MM.1S (cell line): ENCODE measurements at regions not wholly inside any gene's neighbourhood (a gene's known extent, or its start where the extent isn't known, plus 50 kb on each side); places are given as distances from the start of the nearest gene placed in this dataset.

Experiments used
- DNase-seq: peaks from one replicate; pipeline ENCODE4 v3.0.0-alpha.2; 2015
- H2AFZ ChIP-seq: fragments of 300-600 bp; sonication (generic); 2 replicates; pipeline ENCODE4 v1.6.0; 2016; ENCODE audit warnings: antibody characterized with exemption, low read length
- H3F3A ChIP-seq: fragments of 300-600 bp; sonication (generic); 2 replicates; pipeline ENCODE4 v1.6.1; 2016; ENCODE audit warnings: mild to moderate bottlenecking, antibody characterized with exemption, low read length, moderate library complexity, mixed read lengths; ENCODE audit not compliant: insufficient read depth
- H3K27ac ChIP-seq: fragments of 300-600 bp; sonication (generic); 2 replicates; pipeline ENCODE4 v1.5.1; 2016; ENCODE audit warnings: mild to moderate bottlenecking, low read length
- H3K27me3 ChIP-seq: fragments of 300-600 bp; sonication (generic); replicated peaks from 2 replicates; pipeline ENCODE4 v1.6.0; 2016; ENCODE audit warnings: low read length; ENCODE audit not compliant: insufficient read depth
- H3K36me3 ChIP-seq: fragments of 300-600 bp; sonication (generic); replicated peaks from 2 replicates; pipeline ENCODE4 v1.6.1; 2016; ENCODE audit warnings: mild to moderate bottlenecking, low read length, mixed read lengths; ENCODE audit not compliant: insufficient read depth
- H3K4me1 ChIP-seq: fragments of 300-600 bp; sonication (generic); 2 replicates; pipeline ENCODE4 v1.6.1; 2016; ENCODE audit warnings: low read length, mixed read lengths
- H3K4me2 ChIP-seq: fragments of 300-600 bp; sonication (generic); 2 replicates; pipeline ENCODE4 v1.6.0; 2016; ENCODE audit warnings: low read depth, low read length
- H3K4me3 ChIP-seq: fragments of 300-600 bp; sonication (generic); 2 replicates; pipeline ENCODE4 v1.5.1; 2016; ENCODE audit warnings: low read length, mixed read lengths
- H3K79me2 ChIP-seq: fragments of 300-600 bp; sonication (generic); 2 replicates; pipeline ENCODE4 v1.6.1; 2016; ENCODE audit warnings: mixed run types, low read length, mixed read lengths
- H3K9ac ChIP-seq: fragments of 300-600 bp; sonication (generic); 2 replicates; pipeline ENCODE4 v1.6.1; 2016; ENCODE audit warnings: low read length, mixed read lengths
- H3K9me2 ChIP-seq: fragments of 300-600 bp; sonication (generic); replicated peaks from 2 replicates; pipeline ENCODE4 v1.6.1; 2016; ENCODE audit warnings: mild to moderate bottlenecking, low read length, mixed read lengths; ENCODE audit not compliant: insufficient read depth
- H3K9me3 ChIP-seq: fragments of 300-600 bp; sonication (generic); replicated peaks from 2 replicates; pipeline ENCODE4 v1.6.1; 2016; ENCODE audit warnings: mild to moderate bottlenecking, low read length, mixed read lengths; ENCODE audit not compliant: insufficient read depth
- H4K20me1 ChIP-seq: fragments of 300-600 bp; sonication (generic); 2 replicates; pipeline ENCODE4 v1.6.1; 2016; ENCODE audit warnings: mild to moderate bottlenecking, low read length, moderate library complexity, mixed read lengths; ENCODE audit not compliant: insufficient read depth
- EZH2 ChIP-seq: fragments of 300-600 bp; sonication (generic); optimal IDR thresholded peaks from 2 replicates; pipeline ENCODE3; 2017; ENCODE audit warnings: low read depth, mild to moderate bottlenecking, antibody characterized with exemption, low read length, mixed read lengths
- EZH2phosphoT487 ChIP-seq: fragments of 300-600 bp; sonication (generic); IDR thresholded peaks from 2 replicates; pipeline ENCODE4 v1.6.1; 2018; ENCODE audit warnings: antibody characterized with exemption, low read length
- TF ChIP-seq, protein P1 (sequence below): fragments of 300-600 bp; sonication (generic); IDR thresholded peaks from 2 replicates; pipeline ENCODE4 v1.5.1; 2016; ENCODE audit warnings: antibody characterized with exemption, low read length, mixed read lengths

DNA sequence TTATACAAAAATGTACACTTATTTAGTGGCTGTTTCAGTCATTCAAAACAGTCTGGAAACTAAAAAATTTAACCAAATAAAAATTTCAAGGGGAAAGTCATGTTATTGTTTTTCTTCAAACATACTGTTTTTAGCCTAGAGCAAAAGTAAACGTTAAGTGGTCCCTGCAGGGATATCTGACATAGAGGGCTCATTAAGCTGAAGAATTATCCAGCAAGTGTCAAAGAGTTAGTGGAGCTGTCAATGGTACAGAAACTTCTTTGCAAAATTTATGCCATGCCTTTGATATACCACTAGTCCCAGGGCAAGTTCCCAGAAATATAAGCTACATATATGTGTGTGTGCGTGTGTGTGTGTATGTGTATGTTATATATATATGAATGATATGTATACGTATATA is 894.2 kb downstream of the KCNJ2 start:
- TF ChIP-seq EZH2phosphoT487, result no peak
- TF ChIP-seq, protein P1, sequence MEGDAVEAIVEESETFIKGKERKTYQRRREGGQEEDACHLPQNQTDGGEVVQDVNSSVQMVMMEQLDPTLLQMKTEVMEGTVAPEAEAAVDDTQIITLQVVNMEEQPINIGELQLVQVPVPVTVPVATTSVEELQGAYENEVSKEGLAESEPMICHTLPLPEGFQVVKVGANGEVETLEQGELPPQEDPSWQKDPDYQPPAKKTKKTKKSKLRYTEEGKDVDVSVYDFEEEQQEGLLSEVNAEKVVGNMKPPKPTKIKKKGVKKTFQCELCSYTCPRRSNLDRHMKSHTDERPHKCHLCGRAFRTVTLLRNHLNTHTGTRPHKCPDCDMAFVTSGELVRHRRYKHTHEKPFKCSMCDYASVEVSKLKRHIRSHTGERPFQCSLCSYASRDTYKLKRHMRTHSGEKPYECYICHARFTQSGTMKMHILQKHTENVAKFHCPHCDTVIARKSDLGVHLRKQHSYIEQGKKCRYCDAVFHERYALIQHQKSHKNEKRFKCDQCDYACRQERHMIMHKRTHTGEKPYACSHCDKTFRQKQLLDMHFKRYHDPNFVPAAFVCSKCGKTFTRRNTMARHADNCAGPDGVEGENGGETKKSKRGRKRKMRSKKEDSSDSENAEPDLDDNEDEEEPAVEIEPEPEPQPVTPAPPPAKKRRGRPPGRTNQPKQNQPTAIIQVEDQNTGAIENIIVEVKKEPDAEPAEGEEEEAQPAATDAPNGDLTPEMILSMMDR, result no peak
- TF ChIP-seq EZH2, result no peak
- Histone ChIP-seq H3F3A (no peaks in the 10 kb centered on the region), H4K20me1 (no peaks in the 10 kb centered on the region), H3K9me2 (no peaks in the 10 kb centered on the region), H3K9ac (no peak overlapping the region), H3K4me1 (no peaks in the 10 kb centered on the region), H3K4me2 (no peak overlapping the region), H3K9me3 (no peaks in the 10 kb centered on the region), H3K36me3 (no peaks in the 10 kb centered on the region), H3K4me3 (no peak overlapping the region), H2AFZ (no peak overlapping the region), H3K79me2 (no peaks in the 10 kb centered on the region), H3K27ac (no peak overlapping the region), H3K27me3 (no peaks in the 10 kb centered on the region)
- DNase-seq, result no peak

DNA sequence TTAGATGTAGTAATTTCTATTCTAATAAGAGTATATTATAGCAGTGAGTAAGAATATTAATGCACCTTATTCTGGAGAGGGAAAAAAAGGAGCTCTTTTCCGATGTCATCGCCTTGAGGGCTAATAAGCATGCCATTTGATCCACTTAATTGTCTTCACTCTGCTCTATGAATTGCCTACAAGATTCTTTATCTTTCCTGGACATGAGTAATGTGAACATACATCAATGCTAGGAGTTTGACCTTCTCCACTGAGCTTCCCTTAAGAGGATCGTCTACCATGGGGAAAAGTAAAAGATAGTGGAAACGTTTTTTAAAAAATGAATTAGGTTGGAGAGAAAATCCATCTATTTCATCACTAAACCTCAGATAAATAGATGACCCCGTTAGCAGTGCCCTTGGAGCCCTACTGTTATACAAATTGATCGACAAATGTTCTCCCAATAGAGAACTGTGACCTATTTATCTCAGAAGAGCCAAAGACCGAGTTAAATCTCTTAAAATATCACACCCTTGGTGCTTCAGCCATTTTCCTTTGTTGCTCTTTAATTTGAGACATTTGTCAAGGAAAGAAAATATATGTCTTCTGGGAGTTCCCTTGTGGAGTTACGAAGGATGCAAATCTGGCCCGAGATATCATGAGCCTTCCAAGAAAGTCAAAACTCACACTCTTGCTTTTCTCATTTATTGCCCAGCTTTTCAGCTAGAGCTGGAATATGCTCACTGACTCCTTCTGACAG is 898.5 kb downstream of the KCNJ2 start:
- no peak for TF ChIP-seq EZH2phosphoT487
- no peak for TF ChIP-seq EZH2
- TF ChIP-seq, protein P1, result no peak

DNA sequence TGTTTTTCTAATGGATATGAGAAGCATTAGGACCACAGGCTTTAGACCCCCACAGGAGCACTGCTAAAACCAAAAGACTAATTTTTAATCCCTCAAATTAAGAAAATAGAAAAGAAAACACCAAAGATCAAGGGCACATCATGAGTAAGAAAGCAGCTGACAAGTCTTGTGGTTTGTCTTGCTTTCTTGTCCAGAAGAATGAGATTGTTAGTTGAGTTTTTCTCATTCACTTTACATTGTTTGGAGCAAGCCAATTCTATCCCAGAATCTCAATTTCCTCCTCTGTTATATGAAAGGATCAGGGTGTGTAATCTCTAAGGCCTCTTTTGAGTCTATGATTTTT is 899.0 kb downstream of the KCNJ2 start:
- H3K36me3 ChIP-seq, result no peaks in the 10 kb centered on the region
- no peaks in the 10 kb centered on the region for H3F3A ChIP-seq
- no peaks in the 10 kb centered on the region for H3K4me1 ChIP-seq
- no peak overlapping the region for H3K9ac ChIP-seq
- H4K20me1 ChIP-seq, result no peaks in the 10 kb centered on the region
- no peaks in the 10 kb centered on the region for H3K27me3 ChIP-seq
- TF ChIP-seq, protein P1, result no peak
- no peak for TF ChIP-seq EZH2
- TF ChIP-seq EZH2phosphoT487, result no peak
- H3K4me3 ChIP-seq, result no peak overlapping the region
- no peak for DNase-seq
- no peak overlapping the region for H2AFZ ChIP-seq
- no peaks in the 10 kb centered on the region for H3K9me3 ChIP-seq
- H3K27ac ChIP-seq, result no peak overlapping the region
- H3K9me2 ChIP-seq, result no peaks in the 10 kb centered on the region
- H3K79me2 ChIP-seq, result no peaks in the 10 kb centered on the region
- no peak overlapping the region for H3K4me2 ChIP-seq

More for the DNA sequence above, 898.5 kb downstream of the KCNJ2 start:
- no peak overlapping the region for H3K9ac ChIP-seq
- H3K4me1 ChIP-seq, result no peaks in the 10 kb centered on the region
- no peak overlapping the region for H3K4me3 ChIP-seq
- H3K9me3 ChIP-seq, result no peaks in the 10 kb centered on the region
- no peaks in the 10 kb centered on the region for H3K9me2 ChIP-seq
- no peaks in the 10 kb centered on the region for H3K36me3 ChIP-seq
- H3F3A ChIP-seq, result no peaks in the 10 kb centered on the region
- H3K27ac ChIP-seq, result no peak overlapping the region
- no peak overlapping the region for H3K4me2 ChIP-seq
- H3K79me2 ChIP-seq, result no peaks in the 10 kb centered on the region
- H3K27me3 ChIP-seq, result no peaks in the 10 kb centered on the region
- H2AFZ ChIP-seq, result no peak overlapping the region
- H4K20me1 ChIP-seq, result no peaks in the 10 kb centered on the region
- DNase-seq, result no peak
